T-helper 9 cell (primary cell): ENCODE measurements at regions not wholly inside any gene's neighbourhood (a gene's known extent, or its start where the extent isn't known, plus 50 kb on each side); places are given as distances from the start of the nearest gene placed in this dataset.
A peak's percentile ranks its signal among the peaks of the same experiment; 100 is the strongest.
"Not testable (repeated sequence)": the region's sequence is repeated elsewhere in the genome, so short reads cannot be mapped to it uniquely, and the experiment has no call there.

Experiments
- DNase-seq: peaks from one replicate; pipeline ENCODE4 v3.0.0-alpha.2; 2020

DNA sequence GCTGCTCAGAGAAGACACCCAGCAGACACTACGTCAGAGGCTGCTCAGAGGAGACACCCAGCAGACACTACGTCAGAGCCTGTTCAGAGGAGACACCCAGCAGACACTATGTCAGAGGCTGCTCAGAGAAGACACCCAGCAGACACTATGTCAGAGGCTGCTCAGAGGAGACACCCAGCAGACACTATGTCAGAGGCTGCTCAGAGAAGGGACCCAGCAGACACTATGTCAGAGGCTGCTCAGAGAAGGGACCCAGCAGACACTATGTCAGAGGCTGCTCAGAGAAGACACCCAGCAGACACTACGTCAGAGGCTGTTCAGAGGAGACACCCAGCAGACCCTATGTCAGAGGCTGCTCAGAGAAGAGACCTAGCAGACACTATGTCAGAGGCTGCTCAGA lies 92.0 kb upstream of the FRG1 start:
- not testable (repeated sequence) for DNase-seq

DNA sequence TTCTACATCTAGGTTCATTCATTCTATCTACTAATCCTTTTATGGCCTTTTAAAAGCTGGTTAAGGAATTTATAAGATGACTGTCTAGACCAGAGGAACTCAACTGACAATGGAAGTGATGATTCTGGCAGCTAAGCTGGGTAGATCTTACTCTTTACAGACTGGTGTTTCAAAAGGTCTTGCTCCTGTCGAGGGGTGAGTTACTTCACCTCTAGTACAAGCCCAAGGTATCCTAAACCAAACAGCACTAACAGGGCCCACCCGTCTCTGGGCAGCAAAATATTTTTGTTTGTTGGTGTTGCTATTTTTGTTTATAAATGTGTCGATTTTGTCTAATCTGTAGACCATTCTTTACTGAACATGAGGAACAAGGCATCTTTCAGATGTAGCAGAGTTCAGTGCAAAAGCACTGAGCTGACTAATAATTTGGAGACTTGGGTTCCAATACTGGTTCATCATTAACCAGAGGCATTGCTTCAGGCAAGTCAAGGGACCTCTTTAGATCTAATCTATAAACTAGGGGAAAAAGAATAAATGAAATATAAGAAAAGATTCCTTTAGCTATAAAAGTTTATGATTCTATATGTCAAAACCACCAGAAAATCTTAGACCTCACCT lies 90.3 kb upstream of the FRG1 start:
- no peak for DNase-seq

DNA sequence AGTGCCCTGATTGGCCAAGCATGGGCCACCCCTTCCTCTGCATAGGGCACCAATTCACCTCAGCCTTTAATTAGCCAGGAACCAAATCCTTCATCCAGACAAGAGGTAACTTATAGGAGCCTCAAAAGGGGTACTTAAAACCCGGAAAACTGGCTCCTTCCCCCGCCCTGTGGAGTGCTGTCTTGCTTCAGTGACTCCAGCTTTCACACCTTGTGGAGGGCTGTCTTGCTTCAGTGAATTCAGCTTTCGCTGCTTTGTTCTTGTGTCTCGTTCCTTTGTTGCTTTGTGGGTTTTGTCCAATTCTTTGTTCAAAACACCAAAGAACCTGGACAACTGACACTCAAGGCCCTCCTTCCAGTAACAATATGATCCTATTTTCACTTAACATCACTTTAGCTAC lies 82.2 kb upstream of the FRG1 start:
- no peak for DNase-seq

DNA sequence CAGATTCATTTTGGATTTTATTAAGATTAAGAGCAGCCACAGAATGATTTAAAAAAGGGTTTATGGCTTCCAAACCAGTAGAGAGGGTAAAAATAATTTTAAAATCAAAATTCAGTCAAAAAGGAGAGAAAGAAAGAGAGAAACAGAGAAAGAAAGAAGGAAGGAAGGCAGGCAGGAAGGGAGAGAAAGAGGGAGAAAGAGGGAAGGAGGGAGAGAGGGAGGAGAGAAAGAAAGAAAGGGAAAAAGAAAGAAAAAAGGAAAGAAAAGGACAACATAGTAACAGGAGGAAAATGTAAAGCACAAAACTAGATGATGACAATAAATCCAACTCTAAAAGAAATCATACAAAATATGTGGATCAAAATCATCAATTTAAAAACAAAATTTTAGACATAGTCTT lies 79.6 kb upstream of the FRG1 start:
- DNase-seq, result no peak

DNA sequence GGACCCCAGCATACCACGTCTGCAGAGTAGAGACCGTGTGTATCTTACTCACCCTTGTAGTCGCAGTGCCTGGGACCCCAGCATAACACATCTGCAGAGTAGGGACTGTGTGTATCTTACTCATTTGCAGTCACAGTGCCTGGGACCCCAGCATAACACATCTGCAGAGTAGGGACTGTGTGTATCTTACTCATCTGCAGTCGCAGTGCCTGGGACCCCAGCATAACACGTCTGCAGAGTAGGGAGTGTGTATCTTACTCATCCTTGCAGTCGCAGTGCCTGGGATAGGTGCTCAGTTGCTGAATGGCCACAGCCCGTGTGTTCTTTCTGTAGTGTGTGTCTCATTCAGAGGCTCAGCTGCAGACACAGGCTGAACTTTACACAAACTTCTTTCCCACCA lies 71.4 kb upstream of the FRG1 start:
- no peak for DNase-seq

DNA sequence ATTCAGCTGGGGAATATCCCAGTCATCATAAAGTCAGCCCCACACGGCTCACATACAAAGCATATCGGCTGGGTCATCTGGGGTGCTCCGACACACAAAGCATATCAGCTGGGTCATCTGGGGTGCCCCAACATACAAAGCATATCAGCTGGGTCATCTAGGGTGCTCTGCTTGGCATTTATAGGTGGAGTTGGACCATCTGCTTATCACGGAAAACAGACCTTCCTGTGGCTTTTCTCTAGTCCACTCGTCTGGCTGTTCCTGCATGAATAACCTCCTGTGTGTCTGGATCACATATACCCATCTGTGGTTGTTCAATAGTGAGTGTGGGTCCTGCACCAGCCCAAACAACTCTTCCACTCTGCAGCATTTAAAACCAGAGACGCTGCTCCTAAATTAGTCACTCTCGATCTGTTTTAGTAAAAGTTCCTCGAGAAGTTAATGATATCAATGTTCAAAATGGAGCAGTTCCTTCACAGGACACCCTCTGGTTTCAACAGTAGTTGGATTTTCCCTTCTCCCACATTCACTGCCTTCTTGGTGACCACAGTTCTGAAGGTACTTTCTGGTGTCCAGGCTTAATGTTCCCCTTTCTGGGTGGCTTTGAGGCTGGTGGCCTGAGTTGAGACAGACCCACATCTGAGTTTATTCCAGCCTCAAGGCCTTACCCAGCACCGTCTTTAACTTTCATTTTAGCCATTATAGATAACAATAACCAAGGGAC lies 70.0 kb upstream of the FRG1 start:
- no peak for DNase-seq

DNA sequence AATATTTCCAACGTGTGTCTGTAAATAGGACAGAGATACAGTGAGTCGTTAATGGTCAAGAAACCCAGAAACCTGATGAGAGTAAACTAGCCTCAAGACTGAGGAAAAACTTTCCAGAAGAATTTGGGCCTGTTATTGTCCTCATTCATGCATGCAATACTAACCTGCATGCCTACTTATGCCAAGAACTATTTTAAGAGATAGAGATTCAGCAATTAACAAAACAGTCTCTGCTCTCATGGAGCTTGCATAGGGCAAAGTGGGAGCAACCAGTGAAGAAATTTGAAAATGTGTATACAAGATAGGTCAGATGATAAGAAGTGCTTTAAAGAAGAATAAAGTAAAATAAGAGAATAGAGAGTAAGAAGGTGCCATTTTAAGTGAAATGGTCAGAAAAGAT lies 66.1 kb upstream of the FRG1 start:
- DNase-seq, result no peak

DNA sequence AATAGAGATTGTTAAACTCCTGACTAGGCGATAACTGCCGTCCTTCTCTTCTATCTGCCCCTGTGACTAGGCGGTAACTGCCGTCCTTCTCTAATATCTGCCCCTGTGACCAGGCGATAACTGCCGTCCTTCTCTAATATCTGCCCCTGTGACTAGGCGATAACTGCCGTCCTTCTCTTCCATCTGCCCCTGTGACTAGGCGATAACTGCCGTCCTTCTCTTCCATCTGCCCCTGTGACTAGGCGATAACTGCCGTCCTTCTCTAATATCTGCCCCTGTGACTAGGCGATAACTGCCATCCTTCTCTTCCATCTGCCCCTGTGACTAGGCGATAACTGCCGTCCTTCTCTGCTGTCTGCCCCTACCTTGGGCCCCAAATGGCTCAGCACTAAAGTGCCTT lies 59.5 kb upstream of the FRG1 start:
- peak; percentile 3 for DNase-seq

DNA sequence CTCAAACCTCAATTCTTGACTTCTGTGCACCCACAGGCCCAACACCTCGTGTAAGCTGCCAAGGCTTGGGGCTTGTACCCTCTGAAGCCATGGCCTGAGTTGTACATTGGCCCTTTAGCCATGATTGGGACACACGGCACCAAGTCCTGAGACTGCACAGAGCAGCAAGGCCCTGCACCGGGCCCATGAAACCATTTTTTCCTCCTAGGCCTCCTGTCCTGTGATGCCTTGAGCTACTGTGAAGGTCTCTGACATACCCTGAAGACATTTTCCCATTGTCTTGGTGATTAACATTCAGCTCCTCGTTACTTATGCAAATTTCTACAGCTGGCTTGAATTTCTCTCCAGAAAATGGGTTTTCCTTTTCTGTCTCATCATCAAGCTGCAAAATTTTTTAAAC lies 52.3 kb upstream of the FRG1 start:
- DNase-seq, result not testable (repeated sequence)
